AG09319 (cell line): ENCODE measurements at regions not wholly inside any gene's neighbourhood (a gene's known extent, or its start where the extent isn't known, plus 50 kb on each side); places are given as distances from the start of the nearest gene placed in this dataset.

ENCODE experiments used
- DNase-seq: peaks from one replicate; pipeline ENCODE4 v3.0.0-alpha.2; 2010; ENCODE audit warnings: low read depth; ENCODE audit errors: extremely low read depth
- TF ChIP-seq, protein P1 (sequence below): IDR thresholded peaks from 2 replicates; pipeline ENCODE4 v1.5.1; 2011; ENCODE audit warnings: low read depth, mild to moderate bottlenecking, inconsistent platforms, low read length, moderate library complexity

DNA sequence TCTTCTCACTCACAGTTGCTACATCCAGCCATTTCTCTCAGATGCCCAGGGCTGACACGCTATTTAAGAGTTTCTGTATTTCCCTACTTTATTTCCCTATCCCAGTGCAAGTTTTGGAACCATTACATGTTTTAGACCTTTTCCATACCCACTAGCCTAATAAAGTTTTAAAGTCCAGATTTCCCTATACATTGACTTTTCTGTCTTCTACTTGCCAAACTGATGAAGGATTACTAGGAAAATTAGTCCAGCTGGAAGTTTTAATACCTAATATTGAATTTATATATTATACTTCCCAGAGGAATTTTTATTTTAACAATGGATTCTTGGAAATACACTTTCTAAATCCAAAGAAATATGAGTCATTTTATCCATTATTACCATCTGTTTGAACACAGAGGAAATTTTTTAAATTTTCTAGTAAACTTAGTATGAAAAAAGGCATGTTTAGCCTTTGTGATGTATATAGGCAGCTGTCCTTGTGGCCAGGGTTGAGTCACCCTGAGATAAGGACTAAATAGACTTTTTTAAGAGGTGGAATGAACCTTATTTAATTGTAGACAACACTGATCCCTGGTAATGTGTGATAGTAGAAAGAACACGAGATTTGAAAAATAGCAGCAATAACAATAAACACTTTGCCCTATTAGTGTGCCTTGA lies 205.0 kb downstream of the TFEC start:
- no peak for DNase-seq
- TF ChIP-seq, protein P1, sequence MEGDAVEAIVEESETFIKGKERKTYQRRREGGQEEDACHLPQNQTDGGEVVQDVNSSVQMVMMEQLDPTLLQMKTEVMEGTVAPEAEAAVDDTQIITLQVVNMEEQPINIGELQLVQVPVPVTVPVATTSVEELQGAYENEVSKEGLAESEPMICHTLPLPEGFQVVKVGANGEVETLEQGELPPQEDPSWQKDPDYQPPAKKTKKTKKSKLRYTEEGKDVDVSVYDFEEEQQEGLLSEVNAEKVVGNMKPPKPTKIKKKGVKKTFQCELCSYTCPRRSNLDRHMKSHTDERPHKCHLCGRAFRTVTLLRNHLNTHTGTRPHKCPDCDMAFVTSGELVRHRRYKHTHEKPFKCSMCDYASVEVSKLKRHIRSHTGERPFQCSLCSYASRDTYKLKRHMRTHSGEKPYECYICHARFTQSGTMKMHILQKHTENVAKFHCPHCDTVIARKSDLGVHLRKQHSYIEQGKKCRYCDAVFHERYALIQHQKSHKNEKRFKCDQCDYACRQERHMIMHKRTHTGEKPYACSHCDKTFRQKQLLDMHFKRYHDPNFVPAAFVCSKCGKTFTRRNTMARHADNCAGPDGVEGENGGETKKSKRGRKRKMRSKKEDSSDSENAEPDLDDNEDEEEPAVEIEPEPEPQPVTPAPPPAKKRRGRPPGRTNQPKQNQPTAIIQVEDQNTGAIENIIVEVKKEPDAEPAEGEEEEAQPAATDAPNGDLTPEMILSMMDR, result no peak

DNA sequence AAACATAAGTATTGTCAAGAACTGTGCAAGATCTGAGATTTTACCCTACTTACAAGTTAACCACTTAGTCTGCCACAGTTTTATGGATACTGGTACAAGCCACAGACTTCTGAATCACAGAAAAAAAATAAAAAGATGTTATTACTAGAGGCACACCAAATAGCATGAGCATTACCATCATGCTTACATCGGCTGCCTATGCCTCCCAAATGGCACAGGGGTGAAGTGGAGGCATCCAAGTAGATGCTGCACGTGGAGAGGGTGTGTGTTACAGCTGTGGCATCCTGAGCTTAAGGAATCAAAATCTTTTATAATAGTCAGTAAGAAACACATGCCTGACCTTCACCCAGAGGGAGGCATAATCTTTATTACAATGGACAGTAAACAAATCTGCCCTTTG lies 207.8 kb downstream of the TFEC start:
- TF ChIP-seq, protein P1, result no peak

DNA sequence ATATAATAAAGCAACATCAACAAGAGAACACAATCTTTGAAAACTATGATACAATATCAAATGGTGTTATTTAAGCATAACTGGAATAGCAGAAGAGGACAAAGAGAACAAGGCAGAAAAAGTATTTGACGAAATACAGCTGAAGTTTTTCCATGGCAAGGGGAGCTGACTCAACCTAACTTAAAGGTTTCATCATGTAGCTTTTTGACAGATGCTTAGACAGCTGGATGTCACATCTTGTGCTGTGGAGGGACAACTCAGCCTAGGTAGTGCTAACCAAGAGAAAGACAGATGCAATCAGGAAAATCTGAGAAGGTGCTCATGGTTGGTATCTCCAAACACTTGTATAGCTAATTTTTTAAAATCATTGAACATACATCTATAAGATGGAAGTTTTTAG lies 208.2 kb downstream of the TFEC start:
- DNase-seq, result no peak
- TF ChIP-seq, protein P1, result no peak

More for the DNA sequence above, 207.8 kb downstream of the TFEC start:
- DNase-seq, result no peak

DNA sequence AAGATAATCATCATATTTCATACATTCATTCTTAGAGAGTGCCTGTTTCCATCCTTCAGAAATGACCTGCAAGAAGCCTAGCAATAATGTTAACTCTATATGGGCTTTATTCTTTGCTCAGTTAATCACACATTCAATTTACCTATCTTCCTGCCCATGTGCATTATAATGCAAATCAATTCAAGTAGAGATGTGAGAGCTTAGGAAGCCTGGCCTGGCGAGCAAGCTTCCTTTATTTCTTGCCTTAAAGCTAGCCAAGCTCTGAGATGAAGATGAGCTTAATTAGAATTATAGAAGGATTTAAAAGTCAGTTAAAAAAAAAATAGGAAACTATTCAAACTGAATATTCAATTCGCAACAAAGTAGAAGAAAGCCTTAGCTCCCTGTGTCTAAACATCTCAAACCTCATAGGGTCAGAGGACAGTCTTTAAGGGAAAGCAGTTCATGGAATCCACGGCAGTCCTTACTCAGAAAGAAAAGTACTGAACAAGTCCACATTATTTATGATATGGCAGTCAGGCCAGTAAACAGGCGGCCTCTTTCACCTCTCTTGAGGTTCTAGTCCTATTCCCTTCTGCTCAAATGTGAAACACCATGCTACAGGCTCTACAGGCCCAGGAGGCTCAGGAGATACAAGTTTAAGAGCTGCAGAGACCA lies 214.1 kb downstream of the TFEC start:
- TF ChIP-seq, protein P1, result no peak
- no peak for DNase-seq

DNA sequence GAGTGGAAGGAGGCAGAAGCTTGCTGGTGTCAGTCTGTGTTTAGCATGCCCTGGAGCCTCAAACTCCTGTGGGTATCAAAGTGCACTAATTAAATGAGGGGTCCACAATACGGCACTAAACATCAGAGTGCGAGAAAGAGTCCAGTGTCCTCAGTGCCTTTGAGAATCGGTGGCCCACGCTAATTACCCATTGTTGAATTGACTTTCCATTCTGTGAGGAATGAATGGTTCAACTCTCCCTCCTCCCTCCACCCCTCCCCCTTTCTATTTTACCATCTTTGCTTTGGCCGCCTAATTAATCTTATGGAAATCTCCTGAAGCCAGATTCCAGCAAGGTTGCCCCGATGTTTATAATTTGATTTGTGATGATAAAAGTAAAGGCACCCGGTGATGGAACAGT lies 217.8 kb downstream of the TFEC start:
- TF ChIP-seq, protein P1, result no peak
- DNase-seq, result no peak

DNA sequence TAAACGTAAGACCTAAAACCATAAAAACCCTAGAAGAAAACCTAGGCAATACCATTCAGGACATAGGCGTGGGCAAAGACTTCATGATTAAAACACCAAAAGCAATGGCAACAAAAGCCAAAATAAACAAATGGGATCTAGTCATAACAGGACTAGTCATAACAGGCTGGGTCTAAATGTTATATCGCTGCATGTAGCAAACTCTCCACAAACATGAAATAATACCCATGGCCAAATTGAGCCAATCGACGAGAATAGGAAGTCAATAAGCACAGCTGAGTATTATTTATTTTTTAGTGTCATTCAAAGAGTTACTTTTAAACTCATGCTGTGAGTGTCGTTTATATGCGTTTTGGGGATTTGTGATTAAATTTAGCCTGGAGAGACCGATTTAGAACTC lies 225.1 kb downstream of the TFEC start:
- TF ChIP-seq, protein P1, result no peak
- no peak for DNase-seq

DNA sequence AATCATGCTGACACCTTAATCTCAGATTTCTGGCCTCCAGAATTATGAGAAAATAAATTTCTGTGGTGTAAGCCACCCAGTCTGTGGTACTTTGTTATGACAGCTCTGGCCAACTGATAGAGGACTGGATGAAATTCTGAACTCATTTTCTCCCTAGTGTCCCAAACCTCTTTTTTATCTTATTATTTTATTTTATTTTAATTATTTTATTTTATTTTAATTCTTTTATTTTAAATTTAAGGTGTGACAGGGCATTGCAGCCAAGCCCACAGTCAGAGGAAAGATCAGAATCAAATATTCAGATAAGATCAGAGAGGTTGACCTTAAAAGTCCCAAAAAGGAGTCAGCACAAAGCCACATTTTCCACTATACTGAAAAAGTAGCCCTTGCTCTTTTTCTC lies 228.1 kb downstream of the TFEC start:
- no peak for DNase-seq
- TF ChIP-seq, protein P1, result no peak
